GM19240 (cell line): ENCODE measurements at regions not wholly inside any gene's neighbourhood (a gene's known extent, or its start where the extent isn't known, plus 50 kb on each side); places are given as distances from the start of the nearest gene placed in this dataset.
"Not testable (repeated sequence)": the region's sequence is repeated elsewhere in the genome, so short reads cannot be mapped to it uniquely, and the experiment has no call there.

Experiments
- DNase-seq: peaks from one replicate; pipeline ENCODE4 v3.0.0; 2011; ENCODE audit warnings: low spot score; ENCODE audit not compliant: insufficient read length

- no peak for DNase-seq
These were observed 161.6 kb upstream of the HCCS start for GRCh38 chrX:10949541-10949940.

- DNase-seq, result no peak
These were observed 158.5 kb upstream of the HCCS start for GRCh38 chrX:10952619-10953018.

GRCh38 chrX:10965174-10965798 is 145.8 kb upstream of the HCCS start:
- no peak for DNase-seq

GRCh38 chrX:10966057-10966456 is 145.1 kb upstream of the HCCS start:
- DNase-seq, result no peak

- no peak for DNase-seq
These were observed 140.0 kb upstream of the HCCS start for GRCh38 chrX:10971176-10971575.

GRCh38 chrX:10971759-10972158 is 139.4 kb upstream of the HCCS start:
- no peak for DNase-seq

GRCh38 chrX:10972706-10973105 is 138.4 kb upstream of the HCCS start:
- no peak for DNase-seq

- DNase-seq, result no peak
These were observed 136.2 kb upstream of the HCCS start for GRCh38 chrX:10974920-10975319.

GRCh38 chrX:10979956-10980355 is 131.2 kb upstream of the HCCS start:
- no peak for DNase-seq

GRCh38 chrX:10981506-10981905 is 129.6 kb upstream of the HCCS start:
- DNase-seq, result no peak

GRCh38 chrX:10983526-10983925 is 127.6 kb upstream of the HCCS start:
- no peak for DNase-seq

GRCh38 chrX:10984213-10984612 is 126.9 kb upstream of the HCCS start:
- no peak for DNase-seq

GRCh38 chrX:10986616-10987015 is 124.5 kb upstream of the HCCS start:
- DNase-seq, result no peak

GRCh38 chrX:10988653-10989052 is 122.5 kb upstream of the HCCS start:
- no peak for DNase-seq

- no peak for DNase-seq
These were observed 121.7 kb upstream of the HCCS start for GRCh38 chrX:10989386-10989785.

GRCh38 chrX:10990418-10990817 is 120.7 kb upstream of the HCCS start:
- DNase-seq, result no peak

- DNase-seq, result no peak
These were observed 120.2 kb upstream of the HCCS start for GRCh38 chrX:10990976-10991375.

GRCh38 chrX:10992110-10992509 is 119.0 kb upstream of the HCCS start:
- no peak for DNase-seq

GRCh38 chrX:11007076-11007475 is 104.1 kb upstream of the HCCS start:
- DNase-seq, result not testable (repeated sequence)

GRCh38 chrX:11010476-11010875 is 100.7 kb upstream of the HCCS start:
- no peak for DNase-seq

- DNase-seq, result no peak
These were observed 94.4 kb upstream of the HCCS start for GRCh38 chrX:11016728-11017127.

- not testable (repeated sequence) for DNase-seq
These were observed 88.5 kb upstream of the HCCS start for GRCh38 chrX:11022588-11022987.

GRCh38 chrX:11039926-11040325 is 71.2 kb upstream of the HCCS start:
- DNase-seq, result no peak

- no peak for DNase-seq
These were observed 70.7 kb upstream of the HCCS start for GRCh38 chrX:11040405-11040804.
